MM.1S (cell line): ENCODE measurements at regions not wholly inside any gene's neighbourhood (a gene's known extent, or its start where the extent isn't known, plus 50 kb on each side); places are given as distances from the start of the nearest gene placed in this dataset.

Source experiments
- DNase-seq: peaks from one replicate; pipeline ENCODE4 v3.0.0-alpha.2; 2015
- H2AFZ ChIP-seq: fragments of 300-600 bp; sonication (generic); 2 replicates; pipeline ENCODE4 v1.6.0; 2016; ENCODE audit warnings: antibody characterized with exemption, low read length
- H3F3A ChIP-seq: fragments of 300-600 bp; sonication (generic); 2 replicates; pipeline ENCODE4 v1.6.1; 2016; ENCODE audit warnings: mild to moderate bottlenecking, antibody characterized with exemption, low read length, moderate library complexity, mixed read lengths; ENCODE audit not compliant: insufficient read depth
- H3K27ac ChIP-seq: fragments of 300-600 bp; sonication (generic); 2 replicates; pipeline ENCODE4 v1.5.1; 2016; ENCODE audit warnings: mild to moderate bottlenecking, low read length
- H3K27me3 ChIP-seq: fragments of 300-600 bp; sonication (generic); replicated peaks from 2 replicates; pipeline ENCODE4 v1.6.0; 2016; ENCODE audit warnings: low read length; ENCODE audit not compliant: insufficient read depth
- H3K36me3 ChIP-seq: fragments of 300-600 bp; sonication (generic); replicated peaks from 2 replicates; pipeline ENCODE4 v1.6.1; 2016; ENCODE audit warnings: mild to moderate bottlenecking, low read length, mixed read lengths; ENCODE audit not compliant: insufficient read depth
- H3K4me1 ChIP-seq: fragments of 300-600 bp; sonication (generic); 2 replicates; pipeline ENCODE4 v1.6.1; 2016; ENCODE audit warnings: low read length, mixed read lengths
- H3K4me2 ChIP-seq: fragments of 300-600 bp; sonication (generic); 2 replicates; pipeline ENCODE4 v1.6.0; 2016; ENCODE audit warnings: low read depth, low read length
- H3K4me3 ChIP-seq: fragments of 300-600 bp; sonication (generic); 2 replicates; pipeline ENCODE4 v1.5.1; 2016; ENCODE audit warnings: low read length, mixed read lengths
- H3K79me2 ChIP-seq: fragments of 300-600 bp; sonication (generic); 2 replicates; pipeline ENCODE4 v1.6.1; 2016; ENCODE audit warnings: mixed run types, low read length, mixed read lengths
- H3K9ac ChIP-seq: fragments of 300-600 bp; sonication (generic); 2 replicates; pipeline ENCODE4 v1.6.1; 2016; ENCODE audit warnings: low read length, mixed read lengths
- H3K9me2 ChIP-seq: fragments of 300-600 bp; sonication (generic); replicated peaks from 2 replicates; pipeline ENCODE4 v1.6.1; 2016; ENCODE audit warnings: mild to moderate bottlenecking, low read length, mixed read lengths; ENCODE audit not compliant: insufficient read depth
- H3K9me3 ChIP-seq: fragments of 300-600 bp; sonication (generic); replicated peaks from 2 replicates; pipeline ENCODE4 v1.6.1; 2016; ENCODE audit warnings: mild to moderate bottlenecking, low read length, mixed read lengths; ENCODE audit not compliant: insufficient read depth
- H4K20me1 ChIP-seq: fragments of 300-600 bp; sonication (generic); 2 replicates; pipeline ENCODE4 v1.6.1; 2016; ENCODE audit warnings: mild to moderate bottlenecking, low read length, moderate library complexity, mixed read lengths; ENCODE audit not compliant: insufficient read depth
- EZH2 ChIP-seq: fragments of 300-600 bp; sonication (generic); optimal IDR thresholded peaks from 2 replicates; pipeline ENCODE3; 2017; ENCODE audit warnings: low read depth, mild to moderate bottlenecking, antibody characterized with exemption, low read length, mixed read lengths
- EZH2phosphoT487 ChIP-seq: fragments of 300-600 bp; sonication (generic); IDR thresholded peaks from 2 replicates; pipeline ENCODE4 v1.6.1; 2018; ENCODE audit warnings: antibody characterized with exemption, low read length
- TF ChIP-seq, protein P1 (sequence below): fragments of 300-600 bp; sonication (generic); IDR thresholded peaks from 2 replicates; pipeline ENCODE4 v1.5.1; 2016; ENCODE audit warnings: antibody characterized with exemption, low read length, mixed read lengths

DNA sequence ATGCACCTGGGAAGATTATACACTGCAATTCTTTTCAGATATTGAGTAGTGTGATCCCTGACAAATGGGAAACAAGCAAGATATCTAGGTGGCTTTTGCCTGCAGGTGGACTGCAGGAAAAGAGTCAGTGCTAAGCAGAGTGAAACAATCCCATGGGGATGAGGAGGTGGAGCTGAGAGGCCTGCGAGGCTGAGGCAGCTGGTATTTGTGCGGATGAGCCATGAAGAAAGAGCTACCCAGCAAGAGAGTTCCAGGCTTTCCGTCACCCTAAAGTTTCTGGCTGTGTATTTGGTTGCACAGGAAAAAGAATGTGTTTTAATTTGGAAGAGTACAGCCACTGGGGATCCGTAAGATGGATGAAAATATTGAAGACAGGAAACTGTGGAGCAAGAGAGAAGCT is 714.1 kb upstream of the COBL start:
- H2AFZ ChIP-seq = no peak overlapping the region

DNA sequence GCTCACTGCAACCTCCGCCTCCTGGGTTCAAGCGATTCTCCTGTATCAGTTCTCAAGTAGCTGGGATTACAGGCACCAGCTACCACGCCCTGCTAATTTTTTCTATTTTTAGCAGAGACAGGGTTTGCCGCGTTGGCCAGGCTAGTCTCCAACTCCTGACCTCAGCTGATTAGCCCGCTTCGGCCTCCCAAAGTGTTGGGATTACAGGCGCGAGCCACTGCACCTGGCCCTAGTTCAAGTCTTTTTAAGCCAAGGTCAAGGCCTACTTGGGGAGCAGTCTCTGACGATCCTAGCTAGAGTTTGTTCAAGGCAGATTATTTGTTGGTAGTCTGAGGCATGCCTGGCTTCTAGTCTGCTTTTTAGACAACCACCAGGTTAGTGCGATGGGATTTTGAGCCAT is 709.5 kb upstream of the COBL start:
- no peak overlapping the region for H3K27ac ChIP-seq
- H2AFZ ChIP-seq = no peak overlapping the region
- H3F3A ChIP-seq = no peaks in the 10 kb centered on the region
- no peaks in the 10 kb centered on the region for H3K36me3 ChIP-seq
- no peak overlapping the region for H3K4me2 ChIP-seq
- H3K79me2 ChIP-seq = no peaks in the 10 kb centered on the region
- H3K4me1 ChIP-seq = no peaks in the 10 kb centered on the region
- no peaks in the 10 kb centered on the region for H4K20me1 ChIP-seq
- H3K9me3 ChIP-seq = no peaks in the 10 kb centered on the region
- H3K27me3 ChIP-seq = no peaks in the 10 kb centered on the region
- H3K4me3 ChIP-seq = no peak overlapping the region
- no peak overlapping the region for H3K9ac ChIP-seq
- DNase-seq = no peak
- H3K9me2 ChIP-seq = no peaks in the 10 kb centered on the region
- no peak for TF ChIP-seq EZH2phosphoT487
- TF ChIP-seq, protein P1, sequence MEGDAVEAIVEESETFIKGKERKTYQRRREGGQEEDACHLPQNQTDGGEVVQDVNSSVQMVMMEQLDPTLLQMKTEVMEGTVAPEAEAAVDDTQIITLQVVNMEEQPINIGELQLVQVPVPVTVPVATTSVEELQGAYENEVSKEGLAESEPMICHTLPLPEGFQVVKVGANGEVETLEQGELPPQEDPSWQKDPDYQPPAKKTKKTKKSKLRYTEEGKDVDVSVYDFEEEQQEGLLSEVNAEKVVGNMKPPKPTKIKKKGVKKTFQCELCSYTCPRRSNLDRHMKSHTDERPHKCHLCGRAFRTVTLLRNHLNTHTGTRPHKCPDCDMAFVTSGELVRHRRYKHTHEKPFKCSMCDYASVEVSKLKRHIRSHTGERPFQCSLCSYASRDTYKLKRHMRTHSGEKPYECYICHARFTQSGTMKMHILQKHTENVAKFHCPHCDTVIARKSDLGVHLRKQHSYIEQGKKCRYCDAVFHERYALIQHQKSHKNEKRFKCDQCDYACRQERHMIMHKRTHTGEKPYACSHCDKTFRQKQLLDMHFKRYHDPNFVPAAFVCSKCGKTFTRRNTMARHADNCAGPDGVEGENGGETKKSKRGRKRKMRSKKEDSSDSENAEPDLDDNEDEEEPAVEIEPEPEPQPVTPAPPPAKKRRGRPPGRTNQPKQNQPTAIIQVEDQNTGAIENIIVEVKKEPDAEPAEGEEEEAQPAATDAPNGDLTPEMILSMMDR = no peak
- TF ChIP-seq EZH2 = no peak

More for the DNA sequence above, 714.1 kb upstream of the COBL start:
- DNase-seq = no peak
- Histone ChIP-seq H3F3A (no peaks in the 10 kb centered on the region), H3K9me3 (no peaks in the 10 kb centered on the region), H3K4me3 (no peak overlapping the region), H3K9me2 (no peaks in the 10 kb centered on the region), H4K20me1 (no peaks in the 10 kb centered on the region), H3K36me3 (no peaks in the 10 kb centered on the region), H3K79me2 (no peaks in the 10 kb centered on the region), H3K9ac (no peak overlapping the region), H3K27me3 (no peaks in the 10 kb centered on the region), H3K4me2 (no peak overlapping the region), H3K4me1 (no peaks in the 10 kb centered on the region), H3K27ac (no peak overlapping the region)
- no peak for TF ChIP-seq EZH2
- no peak for TF ChIP-seq EZH2phosphoT487
- TF ChIP-seq, protein P1 = no peak

DNA sequence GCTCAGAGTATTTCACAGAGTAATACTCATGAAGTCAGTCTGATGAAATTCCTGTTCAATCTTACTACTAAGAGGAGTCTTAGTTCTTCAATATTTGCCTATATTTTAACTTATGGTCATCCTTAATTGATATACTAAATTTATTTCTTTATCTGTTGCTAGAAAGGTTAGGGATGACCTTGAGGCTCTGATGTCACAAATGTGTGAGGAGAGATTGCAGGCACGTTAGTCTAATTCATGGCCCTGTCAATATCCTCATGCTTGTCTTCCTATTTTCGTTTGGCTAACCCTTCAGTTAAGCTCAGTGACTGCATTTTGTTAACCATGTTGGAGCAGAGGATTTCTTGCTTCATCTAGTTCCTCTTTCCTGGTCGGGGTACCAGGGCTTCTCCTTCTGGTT is 704.7 kb upstream of the COBL start:
- H3K36me3 ChIP-seq = no peaks in the 10 kb centered on the region
- no peak overlapping the region for H3K4me2 ChIP-seq
- no peak overlapping the region for H2AFZ ChIP-seq
- no peaks in the 10 kb centered on the region for H4K20me1 ChIP-seq
- no peaks in the 10 kb centered on the region for H3K79me2 ChIP-seq
- H3K9me2 ChIP-seq = no peaks in the 10 kb centered on the region
- H3K9me3 ChIP-seq = no peaks in the 10 kb centered on the region
- no peak overlapping the region for H3K27ac ChIP-seq
- no peak overlapping the region for H3K4me3 ChIP-seq
- DNase-seq = no peak
- no peak overlapping the region for H3K9ac ChIP-seq
- no peaks in the 10 kb centered on the region for H3F3A ChIP-seq
- TF ChIP-seq, protein P1 = no peak
- no peak for TF ChIP-seq EZH2phosphoT487
- no peak for TF ChIP-seq EZH2
- H3K4me1 ChIP-seq = 0 out of 2 replicates have a peak, but pooled peaks cover 5% of the 10 kb centered on the region
- H3K27me3 ChIP-seq = no peaks in the 10 kb centered on the region
